PFSK-1 (cell line): ENCODE measurements at regions not wholly inside any gene's neighbourhood (a gene's known extent, or its start where the extent isn't known, plus 50 kb on each side); places are given as distances from the start of the nearest gene placed in this dataset.

ENCODE experiments used
- FOXP2 ChIP-seq: optimal IDR thresholded peaks from 2 replicates; pipeline ENCODE3; 2011; ENCODE audit warnings: borderline replicate concordance, control low read depth, inconsistent platforms; ENCODE audit not compliant: insufficient read depth; ENCODE audit errors: extremely low read length, extremely low read depth
- POLR2AphosphoS5 ChIP-seq: IDR thresholded peaks from 2 replicates; pipeline ENCODE4 v1.6.1; 2012; ENCODE audit warnings: low read depth, mild to moderate bottlenecking, control low read depth, low read length, moderate library complexity
- SIN3A ChIP-seq: IDR thresholded peaks from 2 replicates; pipeline ENCODE4 v1.6.1; 2012; ENCODE audit warnings: mild to moderate bottlenecking, low read length, moderate library complexity, borderline replicate concordance; ENCODE audit not compliant: insufficient read depth
- TAF1 ChIP-seq: IDR thresholded peaks from 2 replicates; pipeline ENCODE4 v1.6.1; 2012; ENCODE audit warnings: low read length, control low read depth, borderline replicate concordance; ENCODE audit not compliant: insufficient read depth
- TF ChIP-seq, protein P1 (sequence below), 2 experiments: IDR thresholded peaks; 2 replicates each; pipeline versions ENCODE4 v1.6.1 to v1.8.0; 2011 to 2012; ENCODE audit warnings: low read depth in 2 of 2, low read length in 2 of 2, control low read depth in 1 of 2, inconsistent platforms in 1 of 2, mild to moderate bottlenecking in 1 of 2, moderate library complexity in 1 of 2; ENCODE audit not compliant: insufficient read depth in 1 of 2

DNA sequence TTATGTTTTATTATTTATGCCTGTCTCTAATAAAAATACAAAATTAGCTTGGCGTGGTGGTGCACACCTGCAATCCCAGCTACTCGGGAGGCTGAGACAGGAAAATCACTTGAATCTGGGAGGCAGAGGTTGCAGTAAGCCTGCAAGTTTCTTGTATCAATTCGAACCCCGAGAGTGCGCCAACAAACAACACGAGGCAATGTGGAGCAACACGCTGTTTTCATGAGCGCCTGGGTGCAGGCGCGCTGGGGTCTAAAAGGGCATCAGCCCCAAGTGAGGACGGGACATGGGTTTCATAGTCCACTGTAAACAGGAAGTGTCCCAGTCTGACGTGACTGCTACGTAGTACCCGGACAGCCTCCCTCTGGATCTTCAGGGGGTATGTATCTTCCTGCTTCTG, 1634.6 kb upstream of the AGA start:
- TF ChIP-seq, protein P1, sequence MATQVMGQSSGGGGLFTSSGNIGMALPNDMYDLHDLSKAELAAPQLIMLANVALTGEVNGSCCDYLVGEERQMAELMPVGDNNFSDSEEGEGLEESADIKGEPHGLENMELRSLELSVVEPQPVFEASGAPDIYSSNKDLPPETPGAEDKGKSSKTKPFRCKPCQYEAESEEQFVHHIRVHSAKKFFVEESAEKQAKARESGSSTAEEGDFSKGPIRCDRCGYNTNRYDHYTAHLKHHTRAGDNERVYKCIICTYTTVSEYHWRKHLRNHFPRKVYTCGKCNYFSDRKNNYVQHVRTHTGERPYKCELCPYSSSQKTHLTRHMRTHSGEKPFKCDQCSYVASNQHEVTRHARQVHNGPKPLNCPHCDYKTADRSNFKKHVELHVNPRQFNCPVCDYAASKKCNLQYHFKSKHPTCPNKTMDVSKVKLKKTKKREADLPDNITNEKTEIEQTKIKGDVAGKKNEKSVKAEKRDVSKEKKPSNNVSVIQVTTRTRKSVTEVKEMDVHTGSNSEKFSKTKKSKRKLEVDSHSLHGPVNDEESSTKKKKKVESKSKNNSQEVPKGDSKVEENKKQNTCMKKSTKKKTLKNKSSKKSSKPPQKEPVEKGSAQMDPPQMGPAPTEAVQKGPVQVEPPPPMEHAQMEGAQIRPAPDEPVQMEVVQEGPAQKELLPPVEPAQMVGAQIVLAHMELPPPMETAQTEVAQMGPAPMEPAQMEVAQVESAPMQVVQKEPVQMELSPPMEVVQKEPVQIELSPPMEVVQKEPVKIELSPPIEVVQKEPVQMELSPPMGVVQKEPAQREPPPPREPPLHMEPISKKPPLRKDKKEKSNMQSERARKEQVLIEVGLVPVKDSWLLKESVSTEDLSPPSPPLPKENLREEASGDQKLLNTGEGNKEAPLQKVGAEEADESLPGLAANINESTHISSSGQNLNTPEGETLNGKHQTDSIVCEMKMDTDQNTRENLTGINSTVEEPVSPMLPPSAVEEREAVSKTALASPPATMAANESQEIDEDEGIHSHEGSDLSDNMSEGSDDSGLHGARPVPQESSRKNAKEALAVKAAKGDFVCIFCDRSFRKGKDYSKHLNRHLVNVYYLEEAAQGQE (IDR thresholded peaks at IDR 0.05; ENCODE audit: insufficient read depth in 1 of 2, low read depth in 2 of 2, low read length in 2 of 2), result no peak
- TF ChIP-seq POLR2AphosphoS5 (no peak), SIN3A (no peak), TAF1 (no peak), FOXP2 (no peak)
